ENCODE measurements at regions not wholly inside any gene's neighbourhood (a gene's known extent, or its start where the extent isn't known, plus 50 kb on each side); places are given as distances from the start of the nearest gene placed in this dataset.

GRCh38 chr3:103380391-103380790, 945.6 kb downstream of the ZPLD1 start:
- DNase-seq = no peak

GRCh38 chr3:103381296-103382079, 946.7 kb downstream of the ZPLD1 start:
- no peak for DNase-seq

- DNase-seq = no peak
These were observed 951.3 kb downstream of the ZPLD1 start for GRCh38 chr3:103385961-103386656.

GRCh38 chr3:103388214-103388613, 953.4 kb downstream of the ZPLD1 start:
- no peak for DNase-seq

- no peak for DNase-seq
These were observed 954.5 kb downstream of the ZPLD1 start for GRCh38 chr3:103389356-103389755.

- no peak for DNase-seq
These were observed 958.8 kb downstream of the ZPLD1 start for GRCh38 chr3:103393395-103394186.

- DNase-seq = no peak
These were observed 968.4 kb downstream of the ZPLD1 start for GRCh38 chr3:103403191-103403590.

GRCh38 chr3:103406320-103406850, 971.6 kb downstream of the ZPLD1 start:
- DNase-seq = no peak

- DNase-seq = no peak
These were observed 975.4 kb downstream of the ZPLD1 start for GRCh38 chr3:103410231-103410630.

- DNase-seq = no peak
These were observed 986.6 kb downstream of the ZPLD1 start for GRCh38 chr3:103421460-103421859.

- DNase-seq = no peak
These were observed 1003.1 kb downstream of the ZPLD1 start for GRCh38 chr3:103437883-103438282.

- no peak for DNase-seq
These were observed 1005.9 kb downstream of the ZPLD1 start for GRCh38 chr3:103440539-103441203.

- DNase-seq = no peak
These were observed 1012.3 kb downstream of the ZPLD1 start for GRCh38 chr3:103446953-103447629.

GRCh38 chr3:103453152-103453551, 1018.3 kb downstream of the ZPLD1 start:
- no peak for DNase-seq

- no peak for DNase-seq
These were observed 1025.0 kb downstream of the ZPLD1 start for GRCh38 chr3:103459815-103460214.

GRCh38 chr3:103470498-103470897, 1035.7 kb downstream of the ZPLD1 start:
- DNase-seq = no peak

GRCh38 chr3:103494011-103494410, 1059.2 kb downstream of the ZPLD1 start:
- no peak for DNase-seq

GRCh38 chr3:103494512-103494911, 1059.7 kb downstream of the ZPLD1 start:
- DNase-seq = no peak

GRCh38 chr3:103495186-103495585, 1060.4 kb downstream of the ZPLD1 start:
- no peak for DNase-seq

GRCh38 chr3:103499132-103499900, 1064.5 kb downstream of the ZPLD1 start:
- DNase-seq = no peak

- no peak for DNase-seq
These were observed 1065.2 kb downstream of the ZPLD1 start for GRCh38 chr3:103499967-103500366.

Measured in stimulated activated CD4-positive, alpha-beta T cell treated with anti-CD3 and anti-CD28 coated beads, Interleukin-1b, Interleukin-23, amount 100 ng/mL, for 48 hours (primary cell).